CD4-positive, CD25-positive, alpha-beta regulatory T cell (primary cell): ENCODE measurements at regions not wholly inside any gene's neighbourhood (a gene's known extent, or its start where the extent isn't known, plus 50 kb on each side); places are given as distances from the start of the nearest gene placed in this dataset.
"Not testable (repeated sequence)": the region's sequence is repeated elsewhere in the genome, so short reads cannot be mapped to it uniquely, and the experiment has no call there.

Experiments used
- ATAC-seq, 2 donors: fragments of 150-1000 bp; cut with Tn5 transposase; one replicate each; pipeline ENCODE4 v1.10.0; 2021; ENCODE audit warnings: low read depth in 2 of 2, moderate number of reproducible peaks in 2 of 2, moderate library complexity in 1 of 2
- DNase-seq, 3 donors: peaks; one replicate each; pipeline versions ENCODE4 v3.0.0 to v3.0.0-alpha.2; 2012 to 2022; ENCODE audit warnings: mixed read lengths in 1 of 3
- H3K27ac ChIP-seq: one replicate; pipeline ENCODE4 v1.7.0; 2013; ENCODE audit warnings: mild to moderate bottlenecking, low read length; ENCODE audit not compliant: insufficient read depth, poor library complexity, severe bottlenecking
- H3K27me3 ChIP-seq: one replicate; pipeline ENCODE4 v1.7.0; 2013; ENCODE audit warnings: low read length; ENCODE audit not compliant: control insufficient read depth, insufficient read depth
- H3K36me3 ChIP-seq: one replicate; pipeline ENCODE4 v1.7.0; 2013; ENCODE audit warnings: mild to moderate bottlenecking, low read length, moderate library complexity; ENCODE audit not compliant: control insufficient read depth, insufficient read depth
- H3K4me1 ChIP-seq: 2 replicates; pipeline ENCODE4 v1.7.0; 2013; ENCODE audit warnings: mild to moderate bottlenecking, low read length; ENCODE audit not compliant: insufficient read depth, control insufficient read depth, poor library complexity, severe bottlenecking
- H3K4me3 ChIP-seq: one replicate; pipeline ENCODE4 v1.7.0; 2013; ENCODE audit warnings: low read depth, mild to moderate bottlenecking, low read length, moderate library complexity
- H3K9me3 ChIP-seq, 2 experiments: 1 replicate in 1 of 2; 2 replicates in 1 of 2; pipeline ENCODE4 v1.7.0; 2013; ENCODE audit warnings: low read length in 2 of 2, mild to moderate bottlenecking in 1 of 2, moderate library complexity in 1 of 2; ENCODE audit not compliant: control insufficient read depth in 2 of 2
- H3K27ac Mint-ChIP-seq, 3 donors: one replicate each; pipeline ENCODE4 v1.8.0; 2020 to 2022; ENCODE audit warnings: mild to moderate bottlenecking in 3 of 3, mixed read lengths in 3 of 3, moderate library complexity in 2 of 3
- H3K27me3 Mint-ChIP-seq: one replicate; pipeline ENCODE4 v1.8.0; 2022; ENCODE audit warnings: mild to moderate bottlenecking, mixed read lengths
- H3K36me3 Mint-ChIP-seq: one replicate; pipeline ENCODE4 v1.8.0; 2020; ENCODE audit warnings: mixed read lengths
- H3K4me1 Mint-ChIP-seq, 4 donors: one replicate each; pipeline ENCODE4 v1.8.0; 2020 to 2022; ENCODE audit warnings: mixed read lengths in 4 of 4, mild to moderate bottlenecking in 1 of 4
- H3K4me3 Mint-ChIP-seq, 4 donors: one replicate each; pipeline ENCODE4 v1.8.0; 2020 to 2022; ENCODE audit warnings: mild to moderate bottlenecking in 4 of 4, mixed read lengths in 4 of 4, moderate library complexity in 3 of 4
- H3K9me3 Mint-ChIP-seq, 7 donors: one replicate each; pipeline ENCODE4 v1.8.0; 2020 to 2022; ENCODE audit warnings: mixed read lengths in 7 of 7, mild to moderate bottlenecking in 3 of 7, moderate library complexity in 2 of 7

- DNase-seq (no peak), ATAC-seq (no peak)
- Mint-ChIP-seq H3K4me1 (no peaks in the 10 kb centered on the region), H3K9me3 (peaks cover 0 to 4% (median 0%) of the 10 kb centered on the region in 7 donors), H3K27me3 (peaks cover 7% of the 10 kb centered on the region), H3K27ac (no peak overlapping the region), H3K4me3 (no peak overlapping the region), H3K36me3 (no peaks in the 10 kb centered on the region)
- H3K4me1 ChIP-seq = no peaks in the 10 kb centered on the region
- no peaks in the 10 kb centered on the region for H3K27me3 ChIP-seq
- no peak overlapping the region for H3K27ac ChIP-seq
- H3K36me3 ChIP-seq = no peaks in the 10 kb centered on the region
- H3K9me3 ChIP-seq = no peaks in the 10 kb centered on the region
- H3K4me3 ChIP-seq = no peak overlapping the region
Observed at GRCh38 chr1:157460381-157460780, 91.9 kb downstream of the FCRL5 start.

- peaks cover 13% of the 10 kb centered on the region for H3K27me3 Mint-ChIP-seq
- no peaks in the 10 kb centered on the region for H3K36me3 Mint-ChIP-seq
- H3K27ac Mint-ChIP-seq = no peak overlapping the region
- H3K4me1 Mint-ChIP-seq = no peaks in the 10 kb centered on the region
- Histone ChIP-seq H3K36me3 (no peaks in the 10 kb centered on the region), H3K27me3 (no peaks in the 10 kb centered on the region), H3K4me3 (no peak overlapping the region), H3K4me1 (no peaks in the 10 kb centered on the region), H3K9me3 (no peaks in the 10 kb centered on the region), H3K27ac (no peak overlapping the region)
- no peak for DNase-seq
- peaks cover 0 to 4% (median 0%) of the 10 kb centered on the region in 7 donors for H3K9me3 Mint-ChIP-seq
- no peak overlapping the region for H3K4me3 Mint-ChIP-seq
- ATAC-seq = no peak
Observed at GRCh38 chr1:157457279-157457678, 95.0 kb downstream of the FCRL5 start.

GRCh38 chr1:157455318-157455717 lies 97.0 kb downstream of the FCRL5 start:
- Histone ChIP-seq H3K4me3 (no peak overlapping the region), H3K9me3 (no peaks in the 10 kb centered on the region), H3K27ac (no peak overlapping the region), H3K36me3 (no peaks in the 10 kb centered on the region), H3K27me3 (no peaks in the 10 kb centered on the region), H3K4me1 (no peaks in the 10 kb centered on the region)
- Mint-ChIP-seq H3K4me1 (no peaks in the 10 kb centered on the region), H3K27me3 (peaks cover 6% of the 10 kb centered on the region), H3K9me3 (peaks cover 0 to 3% (median 0%) of the 10 kb centered on the region in 7 donors), H3K4me3 (no peak overlapping the region), H3K27ac (no peak overlapping the region), H3K36me3 (no peaks in the 10 kb centered on the region)
- ATAC-seq = no peak
- no peak for DNase-seq

GRCh38 chr1:157450106-157450505 lies 102.2 kb downstream of the FCRL5 start:
- H3K4me1 Mint-ChIP-seq = no peaks in the 10 kb centered on the region

GRCh38 chr1:157448636-157449035 lies 103.7 kb downstream of the FCRL5 start:
- H3K4me1 ChIP-seq = no peaks in the 10 kb centered on the region
- Mint-ChIP-seq H3K4me1 (no peaks in the 10 kb centered on the region), H3K27ac (no peak overlapping the region), H3K4me3 (no peak overlapping the region), H3K36me3 (no peaks in the 10 kb centered on the region), H3K9me3 (peaks cover 0 to 1% (median 0%) of the 10 kb centered on the region in 7 donors), H3K27me3 (peaks cover 6% of the 10 kb centered on the region)
- no peaks in the 10 kb centered on the region for H3K36me3 ChIP-seq
- H3K4me3 ChIP-seq = no peak overlapping the region
- H3K27ac ChIP-seq = no peak overlapping the region
- H3K9me3 ChIP-seq = no peaks in the 10 kb centered on the region
- ATAC-seq (no peak), DNase-seq (no peak)
- no peaks in the 10 kb centered on the region for H3K27me3 ChIP-seq

More at GRCh38 chr1:157450106-157450505, 102.2 kb downstream of the FCRL5 start:
- Mint-ChIP-seq H3K27me3 (peaks cover 6% of the 10 kb centered on the region), H3K36me3 (no peaks in the 10 kb centered on the region), H3K4me3 (no peak overlapping the region), H3K9me3 (peaks cover 0 to 1% (median 0%) of the 10 kb centered on the region in 7 donors), H3K27ac (no peak overlapping the region)
- no peaks in the 10 kb centered on the region for H3K27me3 ChIP-seq
- H3K27ac ChIP-seq = no peak overlapping the region
- H3K4me1 ChIP-seq = no peaks in the 10 kb centered on the region
- DNase-seq (no peak), ATAC-seq (no peak)
- H3K4me3 ChIP-seq = no peak overlapping the region
- no peaks in the 10 kb centered on the region for H3K9me3 ChIP-seq
- no peaks in the 10 kb centered on the region for H3K36me3 ChIP-seq

GRCh38 chr1:157446356-157446755 lies 106.0 kb downstream of the FCRL5 start:
- not testable (repeated sequence) for H3K9me3 Mint-ChIP-seq, H3K27me3 ChIP-seq, H3K4me3 ChIP-seq, H3K9me3 ChIP-seq, H3K36me3 Mint-ChIP-seq, ATAC-seq, H3K36me3 ChIP-seq, H3K4me1 Mint-ChIP-seq, DNase-seq, H3K4me3 Mint-ChIP-seq, H3K4me1 ChIP-seq, H3K27ac Mint-ChIP-seq, H3K27ac ChIP-seq
- peaks cover 12% of the 10 kb centered on the region for H3K27me3 Mint-ChIP-seq

- H3K4me1 ChIP-seq, H3K9me3 Mint-ChIP-seq, H3K4me3 Mint-ChIP-seq, H3K36me3 ChIP-seq, ATAC-seq, H3K36me3 Mint-ChIP-seq, H3K27ac Mint-ChIP-seq, DNase-seq, H3K27ac ChIP-seq, H3K4me3 ChIP-seq, H3K27me3 ChIP-seq, H3K4me1 Mint-ChIP-seq, H3K9me3 ChIP-seq: not testable (repeated sequence)
- H3K27me3 Mint-ChIP-seq = peaks cover 14% of the 10 kb centered on the region
Observed at GRCh38 chr1:157445616-157446140, 106.6 kb downstream of the FCRL5 start.

- no peak for DNase-seq
- Mint-ChIP-seq H3K36me3 (no peaks in the 10 kb centered on the region), H3K9me3 (no peaks in the 10 kb centered on the region), H3K4me3 (no peak overlapping the region), H3K4me1 (no peaks in the 10 kb centered on the region), H3K27ac (no peak overlapping the region), H3K27me3 (peaks cover 18% of the 10 kb centered on the region)
- ATAC-seq = no peak
- Histone ChIP-seq H3K36me3 (no peaks in the 10 kb centered on the region), H3K27ac (no peak overlapping the region), H3K4me1 (no peaks in the 10 kb centered on the region), H3K27me3 (no peaks in the 10 kb centered on the region), H3K4me3 (no peak overlapping the region), H3K9me3 (no peaks in the 10 kb centered on the region)
Observed at GRCh38 chr1:157442065-157442464, 110.2 kb downstream of the FCRL5 start.
